ENCODE measurements at regions not wholly inside any gene's neighbourhood (a gene's known extent, or its start where the extent isn't known, plus 50 kb on each side); places are given as distances from the start of the nearest gene placed in this dataset.

GRCh38 chr11:42727879-42728278 is 583.9 kb upstream of the API5 start:
- TF ChIP-seq SMC3 (conservative IDR thresholded peaks at IDR 0.05; ENCODE audit: poor library complexity): no peak
- TF ChIP-seq TAF1 (IDR thresholded peaks at IDR 0.05; ENCODE audit: low read depth): no peak
- TF ChIP-seq RAD21 (conservative IDR thresholded peaks at IDR 0.05): no peak
- TF ChIP-seq MXI1 (conservative IDR thresholded peaks at IDR 0.05; ENCODE audit: poor library complexity, severe bottlenecking): no peak
- TF ChIP-seq, protein P1, sequence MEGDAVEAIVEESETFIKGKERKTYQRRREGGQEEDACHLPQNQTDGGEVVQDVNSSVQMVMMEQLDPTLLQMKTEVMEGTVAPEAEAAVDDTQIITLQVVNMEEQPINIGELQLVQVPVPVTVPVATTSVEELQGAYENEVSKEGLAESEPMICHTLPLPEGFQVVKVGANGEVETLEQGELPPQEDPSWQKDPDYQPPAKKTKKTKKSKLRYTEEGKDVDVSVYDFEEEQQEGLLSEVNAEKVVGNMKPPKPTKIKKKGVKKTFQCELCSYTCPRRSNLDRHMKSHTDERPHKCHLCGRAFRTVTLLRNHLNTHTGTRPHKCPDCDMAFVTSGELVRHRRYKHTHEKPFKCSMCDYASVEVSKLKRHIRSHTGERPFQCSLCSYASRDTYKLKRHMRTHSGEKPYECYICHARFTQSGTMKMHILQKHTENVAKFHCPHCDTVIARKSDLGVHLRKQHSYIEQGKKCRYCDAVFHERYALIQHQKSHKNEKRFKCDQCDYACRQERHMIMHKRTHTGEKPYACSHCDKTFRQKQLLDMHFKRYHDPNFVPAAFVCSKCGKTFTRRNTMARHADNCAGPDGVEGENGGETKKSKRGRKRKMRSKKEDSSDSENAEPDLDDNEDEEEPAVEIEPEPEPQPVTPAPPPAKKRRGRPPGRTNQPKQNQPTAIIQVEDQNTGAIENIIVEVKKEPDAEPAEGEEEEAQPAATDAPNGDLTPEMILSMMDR (IDR thresholded peaks at IDR 0.05; ENCODE audit: poor library complexity, severe bottlenecking): no peak
- TF ChIP-seq, protein P2, sequence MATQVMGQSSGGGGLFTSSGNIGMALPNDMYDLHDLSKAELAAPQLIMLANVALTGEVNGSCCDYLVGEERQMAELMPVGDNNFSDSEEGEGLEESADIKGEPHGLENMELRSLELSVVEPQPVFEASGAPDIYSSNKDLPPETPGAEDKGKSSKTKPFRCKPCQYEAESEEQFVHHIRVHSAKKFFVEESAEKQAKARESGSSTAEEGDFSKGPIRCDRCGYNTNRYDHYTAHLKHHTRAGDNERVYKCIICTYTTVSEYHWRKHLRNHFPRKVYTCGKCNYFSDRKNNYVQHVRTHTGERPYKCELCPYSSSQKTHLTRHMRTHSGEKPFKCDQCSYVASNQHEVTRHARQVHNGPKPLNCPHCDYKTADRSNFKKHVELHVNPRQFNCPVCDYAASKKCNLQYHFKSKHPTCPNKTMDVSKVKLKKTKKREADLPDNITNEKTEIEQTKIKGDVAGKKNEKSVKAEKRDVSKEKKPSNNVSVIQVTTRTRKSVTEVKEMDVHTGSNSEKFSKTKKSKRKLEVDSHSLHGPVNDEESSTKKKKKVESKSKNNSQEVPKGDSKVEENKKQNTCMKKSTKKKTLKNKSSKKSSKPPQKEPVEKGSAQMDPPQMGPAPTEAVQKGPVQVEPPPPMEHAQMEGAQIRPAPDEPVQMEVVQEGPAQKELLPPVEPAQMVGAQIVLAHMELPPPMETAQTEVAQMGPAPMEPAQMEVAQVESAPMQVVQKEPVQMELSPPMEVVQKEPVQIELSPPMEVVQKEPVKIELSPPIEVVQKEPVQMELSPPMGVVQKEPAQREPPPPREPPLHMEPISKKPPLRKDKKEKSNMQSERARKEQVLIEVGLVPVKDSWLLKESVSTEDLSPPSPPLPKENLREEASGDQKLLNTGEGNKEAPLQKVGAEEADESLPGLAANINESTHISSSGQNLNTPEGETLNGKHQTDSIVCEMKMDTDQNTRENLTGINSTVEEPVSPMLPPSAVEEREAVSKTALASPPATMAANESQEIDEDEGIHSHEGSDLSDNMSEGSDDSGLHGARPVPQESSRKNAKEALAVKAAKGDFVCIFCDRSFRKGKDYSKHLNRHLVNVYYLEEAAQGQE (IDR thresholded peaks at IDR 0.05; ENCODE audit: borderline replicate concordance): no peak
- no peak for TF ChIP-seq EP300 (conservative IDR thresholded peaks at IDR 0.05; ENCODE audit: poor library complexity, severe bottlenecking)
- no peak for TF ChIP-seq EZH2 (IDR thresholded peaks at IDR 0.05; ENCODE audit: borderline replicate concordance, insufficient read depth, low read length, poor library complexity, severe bottlenecking)
- no peak for TF ChIP-seq POLR2AphosphoS5 (IDR thresholded peaks at IDR 0.05)
- Histone ChIP-seq H3K36me3 (ENCODE audit: insufficient read depth, low read length) (no peaks in the 10 kb centered on the region), H2AFZ (ENCODE audit: low read depth, low read length) (no peak overlapping the region), H3K79me2 (replicated peaks; ENCODE audit: insufficient read depth, low read length) (no peaks in the 10 kb centered on the region), H3K9me2 (ENCODE audit: insufficient read depth, low read length) (no peaks in the 10 kb centered on the region), H3K9me3 (ENCODE audit: low read length) (no peaks in the 10 kb centered on the region), H4K20me1 (ENCODE audit: insufficient read depth) (no peaks in the 10 kb centered on the region), H3K4me3 (ENCODE audit: low read length) (no peak overlapping the region), H3K27ac (ENCODE audit: low read length) (no peak overlapping the region), H3K27me3 (ENCODE audit: insufficient read depth, low read depth, low read length) (no peaks in the 10 kb centered on the region), H3F3A (ENCODE audit: insufficient read depth, low read length, poor library complexity, severe bottlenecking) (no peaks in the 10 kb centered on the region), H3K4me2 (ENCODE audit: low read length) (no peak overlapping the region), H3K9ac (ENCODE audit: low read length) (no peak overlapping the region)

DNA sequence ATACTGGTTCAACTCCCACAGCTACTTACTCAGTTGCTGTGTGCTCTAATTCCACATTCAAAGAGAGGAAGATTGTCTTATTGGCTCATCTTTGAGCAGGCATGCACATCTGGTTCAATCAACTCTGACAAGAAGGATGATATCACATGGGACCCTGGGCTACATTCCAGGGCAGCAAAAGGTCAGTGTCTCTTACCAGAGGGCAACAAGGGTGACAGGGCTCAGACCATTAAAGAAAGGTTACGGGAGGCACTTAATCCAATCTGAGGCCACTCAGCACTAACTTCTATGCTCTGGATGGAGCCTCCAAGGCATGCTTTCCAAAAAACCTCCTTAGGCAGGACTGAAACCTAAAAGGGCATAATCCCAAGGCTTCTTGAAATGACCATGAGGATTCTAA is 549.4 kb upstream of the API5 start:
- Histone ChIP-seq H3K36me3 (ENCODE audit: insufficient read depth, low read length) (no peaks in the 10 kb centered on the region), H3K9ac (ENCODE audit: low read length) (no peak overlapping the region), H3K27ac (ENCODE audit: low read length) (no peak overlapping the region), H2AFZ (ENCODE audit: low read depth, low read length) (no peak overlapping the region), H3K4me2 (ENCODE audit: low read length) (no peak overlapping the region), H3K4me3 (ENCODE audit: low read length) (no peak overlapping the region), H3F3A (ENCODE audit: insufficient read depth, low read length, poor library complexity, severe bottlenecking) (no peaks in the 10 kb centered on the region), H3K9me3 (ENCODE audit: low read length) (no peaks in the 10 kb centered on the region), H3K79me2 (replicated peaks; ENCODE audit: insufficient read depth, low read length) (no peaks in the 10 kb centered on the region), H4K20me1 (ENCODE audit: insufficient read depth) (no peaks in the 10 kb centered on the region), H3K27me3 (ENCODE audit: insufficient read depth, low read depth, low read length) (no peaks in the 10 kb centered on the region), H3K9me2 (ENCODE audit: insufficient read depth, low read length) (no peaks in the 10 kb centered on the region)
- TF ChIP-seq, protein P1 (IDR thresholded peaks at IDR 0.05; ENCODE audit: poor library complexity, severe bottlenecking): no peak
- TF ChIP-seq EZH2 (IDR thresholded peaks at IDR 0.05; ENCODE audit: borderline replicate concordance, insufficient read depth, low read length, poor library complexity, severe bottlenecking) (no peak), POLR2AphosphoS5 (IDR thresholded peaks at IDR 0.05) (no peak), RAD21 (conservative IDR thresholded peaks at IDR 0.05) (no peak), EP300 (conservative IDR thresholded peaks at IDR 0.05; ENCODE audit: poor library complexity, severe bottlenecking) (no peak)
